Activated CD8-positive, alpha-beta memory T cell treated with anti-CD3 and anti-CD28 coated beads for 4 hours (primary cell): ENCODE measurements at regions not wholly inside any gene's neighbourhood (a gene's known extent, or its start where the extent isn't known, plus 50 kb on each side); places are given as distances from the start of the nearest gene placed in this dataset.

Experiments
- DNase-seq, 2 donors: peaks; one replicate each; pipeline ENCODE4 v3.0.0-alpha.2; 2020; ENCODE audit warnings: low read depth in 2 of 2

DNA sequence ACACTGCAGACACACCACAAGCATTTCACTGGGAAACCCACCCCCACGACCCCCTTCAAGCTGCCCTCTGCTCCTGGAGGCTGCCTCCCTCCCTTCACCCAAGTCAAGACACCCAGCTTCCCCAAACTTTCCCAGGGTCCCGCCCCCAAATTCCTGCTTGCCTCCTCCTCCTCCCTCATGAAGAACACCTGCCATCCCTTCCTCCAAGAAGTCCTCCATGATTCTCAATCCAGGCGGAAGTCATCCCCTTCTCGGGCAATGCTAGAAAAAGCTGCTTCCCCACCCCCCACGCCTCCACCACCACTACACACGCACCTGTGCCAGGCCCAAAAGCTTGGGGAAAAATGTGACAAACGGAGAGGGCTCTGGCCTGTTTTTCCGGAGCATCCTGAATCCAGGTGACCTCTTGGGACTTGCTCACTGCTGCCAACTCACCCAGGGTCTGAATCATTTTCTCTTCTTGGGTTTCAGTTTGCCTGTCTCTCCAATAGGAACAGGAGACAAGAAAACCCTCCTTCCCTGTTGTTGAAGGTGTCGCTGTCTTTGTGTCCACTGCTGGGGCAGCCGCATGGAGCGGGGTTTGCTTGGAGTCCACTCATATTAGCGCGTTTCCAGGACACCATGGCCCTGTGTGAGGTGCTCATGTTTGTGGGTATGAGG is 101.0 kb upstream of the CASZ1 start:
- no peak for DNase-seq

DNA sequence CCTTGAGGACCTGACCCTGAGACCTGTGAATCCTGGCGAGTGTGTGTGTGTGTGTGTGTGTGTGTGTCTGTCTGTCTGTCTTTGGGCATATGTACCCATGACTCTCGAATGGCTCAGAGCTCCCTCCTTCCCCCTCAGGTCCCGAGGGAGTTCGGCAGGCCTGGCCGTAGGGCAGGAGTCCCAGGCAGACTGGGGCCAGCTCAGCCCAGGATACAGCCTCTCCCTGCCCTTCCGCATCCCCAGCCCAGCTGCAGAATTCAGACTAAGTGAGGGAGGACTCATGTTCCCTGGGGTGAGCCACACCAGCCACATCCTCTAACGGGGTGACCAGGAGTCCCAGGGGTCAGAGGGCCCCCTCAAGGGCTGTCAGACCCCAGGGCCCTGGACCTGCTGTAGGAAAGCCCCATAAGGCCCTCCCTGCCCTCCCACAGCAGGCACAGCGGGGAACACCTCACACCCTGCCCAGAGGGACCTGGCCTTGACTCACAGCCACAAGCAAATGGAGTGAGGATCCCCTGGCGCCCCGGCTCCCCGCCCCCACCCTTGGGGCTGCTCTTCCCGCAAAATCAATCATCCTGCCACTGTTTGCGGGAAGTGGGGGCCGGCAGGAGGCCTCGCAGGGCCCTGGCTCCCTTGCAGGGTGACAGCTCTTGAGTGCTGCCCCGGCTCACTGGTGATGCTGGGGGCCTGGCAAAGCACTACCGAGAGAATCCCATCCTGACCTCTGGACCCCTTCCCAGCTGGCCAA is 101.7 kb upstream of the CASZ1 start:
- DNase-seq = no peak

DNA sequence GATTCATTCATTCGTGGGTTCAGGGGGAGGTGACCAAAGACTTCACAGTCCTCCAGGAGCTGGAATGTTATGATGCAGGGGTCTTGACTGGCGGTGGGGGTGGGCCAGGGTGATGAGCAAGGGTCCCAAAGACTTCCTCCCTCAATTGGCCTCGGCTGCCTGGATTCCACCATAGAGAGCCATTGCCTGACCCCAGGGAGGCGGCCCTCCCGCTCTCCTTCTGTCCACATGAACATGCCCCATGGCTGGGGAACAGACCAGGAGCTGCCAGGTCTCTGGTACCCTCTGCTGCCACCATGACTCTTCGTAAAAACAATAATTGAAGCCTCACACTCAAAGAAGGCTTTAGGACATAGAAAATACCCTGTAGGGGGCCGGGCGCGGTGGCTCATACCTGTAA is 102.5 kb upstream of the CASZ1 start:
- DNase-seq = no peak

DNA sequence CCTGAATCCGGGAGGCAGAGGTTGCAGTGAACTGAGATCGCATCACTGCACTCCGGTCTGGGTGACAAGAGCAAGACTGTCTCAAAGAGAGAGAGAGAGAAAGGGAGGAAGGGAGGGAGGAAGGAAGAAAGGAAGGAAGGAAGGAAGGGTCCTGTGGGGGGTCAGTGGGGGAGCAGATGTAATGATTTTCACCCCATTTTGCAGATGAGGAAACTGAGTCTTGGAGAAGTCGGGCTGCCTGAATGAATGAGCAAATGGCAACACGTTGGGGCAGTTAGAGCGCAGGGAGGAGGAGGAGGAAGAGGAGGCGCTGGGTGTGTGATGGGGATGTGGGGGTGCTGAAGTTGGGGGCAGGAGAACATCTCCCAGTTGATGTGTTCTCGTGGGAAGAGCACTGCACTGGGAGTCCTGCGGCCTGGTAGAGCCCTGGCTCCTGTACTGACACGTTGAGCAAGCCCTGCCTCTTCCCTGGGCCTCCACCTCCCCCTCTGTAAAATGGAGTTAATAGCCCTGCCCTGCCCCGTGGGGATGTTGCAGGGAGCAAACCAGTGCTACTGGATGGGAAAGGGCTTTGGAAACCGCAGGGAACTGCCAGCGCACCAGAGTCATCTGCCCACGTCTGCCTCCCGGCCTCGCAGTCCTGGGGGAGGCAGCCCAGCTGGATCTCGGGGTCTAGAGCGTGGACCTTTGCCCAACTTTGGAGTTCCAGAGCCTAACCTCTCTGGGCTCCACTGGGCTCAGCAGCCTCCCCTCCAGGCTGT is 103.2 kb upstream of the CASZ1 start:
- DNase-seq = no peak

DNA sequence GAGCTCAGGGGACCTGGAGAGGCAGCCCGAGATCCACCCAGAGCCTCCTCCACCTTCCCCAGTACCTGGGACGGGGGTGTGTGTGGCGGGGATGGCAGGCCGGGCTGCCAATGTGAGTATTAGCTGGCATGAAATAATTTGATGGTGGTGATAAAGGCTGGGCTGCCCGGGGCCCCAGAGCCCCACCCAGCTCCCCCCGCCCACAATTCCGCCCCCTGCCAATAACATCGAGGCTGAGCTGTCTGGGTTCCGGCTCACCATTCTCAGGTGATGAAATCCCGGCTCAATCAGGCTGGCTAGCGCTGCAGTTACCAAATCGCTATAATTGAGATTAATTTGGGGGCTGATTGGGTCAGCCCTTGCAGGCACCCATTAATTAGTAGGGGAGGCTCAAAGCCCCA is 103.8 kb upstream of the CASZ1 start:
- DNase-seq = no peak

DNA sequence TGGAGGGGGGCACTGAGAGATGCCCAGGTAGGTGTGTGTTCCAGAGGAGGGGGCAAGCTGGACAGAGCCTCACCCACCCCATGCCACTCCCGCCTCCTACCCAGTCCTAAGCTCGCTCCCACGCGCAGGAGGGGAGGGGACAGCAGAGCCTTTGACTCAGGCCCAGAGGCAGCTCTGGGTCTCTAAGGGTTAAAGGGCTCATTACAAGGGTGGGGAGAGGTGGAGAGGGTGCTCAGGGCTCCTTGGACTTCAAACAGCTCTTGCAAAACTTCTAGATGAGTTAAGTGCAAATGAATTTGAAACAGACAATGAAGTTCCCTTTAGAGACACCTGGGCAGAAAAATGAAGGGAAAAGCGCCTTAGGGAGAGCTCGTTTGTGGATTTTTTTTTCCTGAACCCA is 104.2 kb upstream of the CASZ1 start:
- no peak for DNase-seq

DNA sequence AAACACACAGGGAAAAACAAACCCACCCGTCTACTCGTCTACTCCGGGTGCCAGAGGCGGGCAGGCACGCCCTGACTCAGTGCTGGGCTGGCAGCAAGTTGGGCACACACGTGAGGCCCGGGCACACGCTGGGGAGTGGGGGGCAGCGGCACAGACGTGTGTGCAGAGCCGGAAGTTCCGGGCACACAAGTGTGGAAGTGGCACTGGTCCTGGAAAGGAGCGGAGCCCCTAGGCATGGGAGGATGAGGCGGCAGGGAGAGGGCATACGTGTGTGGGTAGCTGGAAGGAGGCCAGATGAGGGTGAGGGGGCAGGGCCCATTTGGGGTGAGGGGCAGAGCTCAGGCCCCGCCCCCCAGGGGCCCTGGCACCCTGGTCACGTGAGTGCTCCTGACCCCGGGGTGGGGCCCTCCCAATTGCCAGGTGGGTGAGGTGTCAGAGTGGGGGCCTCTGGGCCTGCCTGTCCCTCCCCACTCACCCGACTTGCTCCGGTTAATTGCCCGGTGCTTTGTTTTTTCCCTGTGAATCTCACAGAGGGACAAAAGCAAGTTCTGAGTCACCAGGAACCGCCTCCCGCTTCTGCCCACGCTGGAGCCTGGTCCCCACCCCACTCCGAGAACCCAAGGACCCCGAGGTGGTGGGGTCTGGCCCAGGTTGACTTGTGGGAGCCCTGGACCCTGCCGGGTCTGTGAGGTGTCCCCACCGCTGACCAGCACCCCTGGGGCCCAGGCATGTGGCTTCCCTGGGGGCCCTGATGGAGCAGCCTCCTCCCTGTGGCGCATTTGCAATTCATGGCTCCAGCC is 104.8 kb upstream of the CASZ1 start:
- no peak for DNase-seq

DNA sequence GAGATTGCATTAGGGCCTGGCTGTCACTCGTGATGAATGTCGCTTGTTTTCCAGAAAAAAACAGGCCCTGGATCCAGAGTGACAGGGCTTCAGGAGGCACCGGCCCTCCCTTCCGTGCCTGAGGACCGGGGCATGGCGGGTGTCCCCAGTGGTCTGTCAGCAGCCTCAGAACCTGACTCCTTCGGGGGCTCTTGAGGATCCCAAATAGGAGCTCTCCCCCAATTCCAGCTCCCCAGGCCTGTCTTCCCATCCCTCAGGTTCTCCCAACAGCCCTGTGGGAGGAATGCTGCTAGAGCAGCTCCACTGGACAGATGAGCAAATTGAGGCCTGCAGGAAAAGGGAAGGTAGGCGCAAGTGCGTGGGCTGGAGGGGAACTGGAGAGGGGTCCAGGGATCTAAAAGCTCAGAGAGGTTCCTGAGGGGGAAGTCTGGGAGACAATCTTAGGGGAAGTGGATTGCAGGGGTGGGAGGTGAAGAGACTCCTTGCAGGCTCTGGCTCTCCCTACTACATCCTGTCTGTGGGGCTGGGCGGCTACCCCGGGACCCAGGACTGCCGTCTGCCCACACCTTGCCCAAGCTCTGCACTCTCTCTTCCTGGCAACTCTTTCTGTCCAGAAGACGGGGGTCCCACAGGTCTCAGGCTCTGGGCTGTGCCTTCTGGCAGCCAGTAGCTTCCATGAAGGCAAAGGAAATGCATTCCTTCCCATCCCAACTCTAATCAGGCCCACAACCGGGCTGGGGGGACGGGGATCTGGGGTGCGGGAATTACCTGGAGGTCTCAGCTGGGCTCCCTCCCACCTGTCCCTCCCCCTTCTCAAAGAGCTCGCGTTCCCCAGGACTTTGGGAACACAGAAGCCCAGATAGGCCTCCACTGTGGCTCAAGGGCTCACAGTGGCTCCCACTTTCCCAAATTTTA is 105.7 kb upstream of the CASZ1 start:
- no peak for DNase-seq

DNA sequence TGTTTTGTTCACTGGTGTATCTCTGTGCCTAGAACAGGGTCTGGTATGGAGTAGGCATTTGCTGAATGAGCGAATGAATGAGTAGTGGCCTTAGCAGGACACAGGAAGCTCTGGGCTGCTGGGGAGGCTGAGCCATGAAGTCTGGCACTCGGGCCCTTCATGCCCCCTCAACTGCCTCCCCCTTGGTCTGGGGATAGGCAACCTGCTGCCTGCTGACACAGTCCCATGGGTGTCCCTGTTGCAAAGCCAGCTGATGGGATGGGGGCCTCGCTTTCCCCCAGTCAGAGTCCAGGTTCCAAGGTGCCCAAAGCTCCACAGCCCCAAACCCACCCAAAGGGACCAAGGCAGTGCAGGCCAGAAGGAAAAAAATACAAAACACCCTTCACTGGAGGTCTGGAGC is 107.0 kb upstream of the CASZ1 start:
- no peak for DNase-seq

DNA sequence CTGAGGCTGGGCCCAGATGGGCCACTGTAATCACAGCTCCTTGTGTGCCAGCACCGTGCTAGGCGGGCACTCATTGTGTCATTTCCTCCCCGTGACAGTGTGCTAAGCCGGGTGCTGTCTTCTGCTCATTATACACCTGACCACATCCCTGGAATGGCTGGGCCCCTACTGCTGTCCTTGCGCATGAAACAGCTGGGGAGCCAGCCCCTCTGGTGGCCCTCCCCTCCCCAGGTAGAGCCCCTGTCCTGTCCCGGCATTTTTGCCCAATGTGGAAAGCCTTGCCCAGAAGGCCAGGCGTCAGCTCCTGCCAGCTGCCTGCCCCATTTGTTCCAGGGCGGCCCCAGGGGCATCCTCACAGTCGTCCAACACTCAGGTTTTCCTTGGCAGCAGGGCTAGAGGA is 107.4 kb upstream of the CASZ1 start:
- no peak for DNase-seq

DNA sequence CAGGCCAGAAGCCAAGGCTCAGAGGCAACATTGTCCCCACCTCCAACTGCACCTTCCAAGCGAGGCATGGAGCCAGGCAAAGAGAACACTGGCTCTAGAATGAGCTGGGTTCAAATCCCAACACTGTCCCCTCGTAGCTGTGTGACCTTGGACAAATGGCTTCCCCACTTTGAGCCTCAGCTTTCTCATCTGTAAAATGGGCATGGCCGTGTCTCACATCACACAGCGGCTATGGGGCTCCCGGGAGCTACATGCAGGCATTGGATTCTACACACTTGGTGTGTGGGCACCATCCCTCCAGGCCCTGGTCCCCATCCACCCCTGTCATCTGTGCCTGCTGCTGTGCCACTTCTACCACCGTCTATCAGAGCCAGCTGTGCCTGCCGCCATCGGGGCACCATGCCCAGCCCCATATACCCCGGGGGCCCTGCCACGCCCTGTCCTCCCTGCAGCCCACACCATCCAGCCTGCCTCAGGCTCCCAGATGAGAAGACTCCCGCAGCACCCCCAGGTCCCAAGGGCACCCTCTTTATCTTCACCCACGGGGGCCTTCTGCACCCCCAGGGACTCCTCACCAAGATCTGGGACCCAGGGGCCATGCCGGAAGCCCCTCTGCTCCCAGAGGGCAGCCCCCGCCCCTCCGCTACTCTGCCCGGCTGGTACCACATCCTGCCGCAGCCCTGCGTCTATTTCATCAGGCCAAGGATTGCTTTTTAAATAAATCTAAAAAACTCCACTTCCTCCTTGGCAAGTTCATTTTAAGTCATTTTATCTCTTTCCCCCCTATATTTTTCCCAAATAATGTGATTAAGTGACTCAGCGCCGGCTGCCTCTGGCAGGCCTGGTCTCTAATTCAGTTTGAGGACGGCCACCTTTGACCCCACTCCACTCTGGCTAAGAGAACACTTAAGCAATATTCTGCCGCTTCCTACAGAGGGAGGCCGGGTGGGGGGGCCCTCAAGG is 107.8 kb upstream of the TARDBP start:
- DNase-seq = no peak

DNA sequence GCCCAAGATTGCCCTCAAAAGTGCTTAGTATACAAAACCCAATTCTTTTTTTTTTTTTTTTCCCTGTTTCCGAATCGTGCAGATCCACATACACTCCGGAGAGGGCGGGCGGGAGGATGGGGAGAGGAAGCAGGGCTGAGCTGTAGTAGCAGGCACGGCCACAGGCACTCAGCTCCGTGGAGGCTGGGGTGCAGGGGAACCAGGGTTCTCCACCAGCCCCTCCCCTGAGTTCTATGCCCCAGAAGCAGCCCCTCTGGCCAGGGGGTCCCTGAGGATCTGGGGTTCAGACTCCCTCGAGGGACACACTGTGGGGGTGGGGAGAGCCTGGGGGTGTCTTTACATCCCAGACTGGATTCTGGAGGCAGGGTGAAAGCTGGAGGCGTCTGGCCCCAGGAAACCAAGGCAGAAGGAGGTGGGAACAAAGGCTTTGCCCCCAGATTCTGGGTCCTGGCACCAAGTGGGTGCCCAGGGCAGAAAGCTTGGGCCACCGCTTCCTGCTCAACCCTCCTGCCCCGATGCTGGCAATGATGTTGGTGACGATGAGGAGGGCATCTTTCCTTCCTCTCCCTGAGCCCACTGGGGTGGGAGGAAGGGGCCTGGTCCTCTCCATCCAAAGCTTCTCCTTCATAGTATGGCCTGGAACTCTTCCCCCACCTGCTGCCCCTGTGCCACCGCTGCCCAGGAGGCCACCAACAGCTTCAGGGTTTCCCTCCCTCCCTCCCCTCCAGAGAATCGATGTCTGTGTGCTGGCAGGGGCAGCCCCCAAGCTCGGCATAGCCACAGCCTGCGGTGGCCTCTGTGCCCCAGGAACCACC is 106.4 kb upstream of the TARDBP start:
- DNase-seq = no peak

DNA sequence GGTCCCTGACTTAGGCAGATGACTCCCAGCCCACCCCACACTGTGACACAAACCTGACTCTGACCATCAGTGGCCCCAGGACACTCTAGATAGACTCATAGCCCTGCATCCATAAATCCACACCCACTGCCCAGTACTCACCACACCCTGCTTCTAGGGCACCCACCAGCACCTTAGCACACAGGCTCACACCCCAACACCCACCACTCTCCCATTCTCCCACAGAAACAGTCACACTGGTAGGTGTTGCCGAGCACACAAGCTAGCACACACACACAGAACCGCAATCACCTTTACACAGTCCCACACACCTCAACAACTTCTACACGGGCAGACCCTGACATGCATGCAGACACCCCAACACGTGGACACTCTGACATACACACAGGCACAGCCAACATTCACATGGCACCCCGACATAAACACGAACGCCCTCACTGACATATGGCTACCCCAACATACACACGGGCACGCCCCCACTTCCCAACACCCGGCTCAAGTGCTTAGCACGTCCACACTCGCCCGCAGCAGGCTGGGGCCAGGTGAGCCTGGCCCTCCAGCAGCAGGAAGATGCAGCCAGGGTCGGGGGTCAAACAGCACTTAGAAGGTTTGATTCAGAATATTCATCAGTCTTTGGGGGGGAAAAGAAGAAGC is 105.5 kb upstream of the TARDBP start:
- DNase-seq = no peak

DNA sequence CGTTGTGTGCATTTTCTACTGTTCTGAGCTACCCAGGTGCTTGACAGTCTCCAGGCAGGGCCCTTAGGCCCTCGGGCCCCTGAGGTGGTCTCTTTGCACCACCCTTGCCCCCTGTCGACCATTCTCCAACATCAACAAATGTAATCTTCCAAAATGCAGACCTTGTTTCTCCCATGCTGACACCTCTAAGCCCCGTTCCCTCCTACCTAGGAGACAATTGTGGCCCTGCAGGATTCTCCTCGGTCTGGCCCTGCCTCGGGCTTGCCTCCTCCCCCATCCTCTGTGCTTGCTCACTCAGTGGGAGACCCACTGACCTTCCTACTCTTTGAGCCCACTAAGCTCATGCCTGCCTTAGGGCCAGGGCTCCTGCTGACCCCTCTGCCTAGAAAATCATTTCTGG is 104.2 kb upstream of the TARDBP start:
- DNase-seq = no peak

DNA sequence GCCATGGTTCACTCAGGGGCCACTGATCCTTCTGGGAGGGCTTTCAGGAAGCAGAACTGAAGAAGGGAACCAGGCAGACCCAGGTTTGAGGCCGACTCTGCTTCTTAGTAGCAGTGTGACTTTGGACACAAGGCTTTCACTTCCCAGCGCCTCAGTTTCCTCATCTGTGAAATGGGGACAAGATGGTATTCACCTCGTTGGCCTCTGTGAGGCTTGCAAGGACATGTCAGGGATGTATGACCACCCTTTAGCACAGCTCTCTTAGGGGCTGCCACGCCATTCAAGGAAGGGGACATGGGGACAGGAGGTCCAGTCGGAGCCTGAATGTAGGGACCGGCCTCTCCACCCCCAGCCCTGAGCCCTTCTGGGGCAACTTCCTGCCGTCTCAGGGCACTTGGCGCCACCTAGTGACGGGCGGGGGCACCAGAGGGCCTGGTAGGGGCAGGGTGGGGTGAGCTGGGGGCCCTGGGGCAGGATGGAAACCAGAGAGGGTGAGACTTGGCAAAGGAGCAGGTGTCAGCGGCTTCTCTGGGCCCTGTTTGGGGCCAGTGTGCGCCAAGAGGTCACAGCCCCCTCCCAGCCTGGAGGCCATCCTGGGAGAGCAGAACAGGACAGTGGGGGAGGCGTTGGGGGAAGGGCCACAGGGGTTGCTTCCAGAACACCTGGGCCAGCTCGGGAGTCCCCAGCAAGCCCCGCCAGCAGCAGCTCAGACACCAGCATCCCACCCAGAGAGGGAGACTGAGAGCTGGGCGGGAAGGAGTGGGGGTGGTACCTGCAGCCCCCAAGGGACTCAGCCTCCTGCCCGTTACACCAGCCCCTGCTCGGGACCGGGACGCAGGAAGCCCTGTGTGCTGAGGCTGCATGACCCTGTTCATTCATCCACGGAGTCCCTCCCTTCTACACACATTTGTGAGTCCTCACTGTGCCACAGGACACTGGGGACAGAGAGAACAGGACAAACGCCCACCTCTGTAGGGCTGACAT is 102.5 kb upstream of the TARDBP start:
- peak; percentile 48 to 54 for DNase-seq

DNA sequence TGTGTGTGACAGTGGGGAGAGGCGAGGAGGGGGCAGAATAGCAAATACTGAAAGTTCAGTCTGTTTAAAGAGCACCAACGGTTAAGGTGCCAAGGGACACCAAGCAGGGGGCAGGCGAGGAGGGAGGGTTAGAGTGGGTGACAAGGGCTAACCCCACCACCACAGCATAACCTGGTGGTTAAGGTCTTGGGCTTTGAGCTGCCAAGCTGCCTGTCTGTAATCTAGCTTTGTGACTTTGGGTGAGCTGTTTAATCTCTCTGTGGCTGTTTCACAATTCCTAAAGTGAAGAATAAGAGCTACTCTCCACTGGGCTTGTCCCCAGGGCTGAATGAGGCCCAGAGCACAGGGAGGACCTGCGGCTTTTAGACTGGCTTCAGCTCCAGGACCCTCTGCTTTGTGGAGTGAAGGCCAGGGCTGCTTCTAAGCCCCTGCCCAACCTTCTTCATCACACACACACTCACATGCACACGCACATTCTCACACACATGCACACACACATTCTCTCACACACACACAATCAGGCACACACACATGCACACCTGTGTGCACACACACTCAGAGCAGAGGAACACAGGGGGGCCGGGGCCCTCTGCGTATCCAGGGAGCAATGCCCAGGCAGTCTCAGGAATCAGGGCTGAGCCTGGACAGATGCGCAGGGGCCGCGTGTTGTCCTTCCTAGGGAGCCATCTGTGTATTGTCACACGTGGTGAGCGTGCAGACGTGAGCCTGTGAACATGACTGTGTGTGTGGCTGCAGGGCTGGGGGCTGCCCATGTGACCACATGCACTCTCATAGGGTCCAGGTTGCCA is 101.6 kb upstream of the TARDBP start:
- DNase-seq = no peak
